GM12892 (cell line): ENCODE measurements at regions not wholly inside any gene's neighbourhood (a gene's known extent, or its start where the extent isn't known, plus 50 kb on each side); places are given as distances from the start of the nearest gene placed in this dataset.

Experiments
- POLR2A ChIP-seq: IDR thresholded peaks from 2 replicates; pipeline ENCODE4 v1.6.1; 2011; ENCODE audit warnings: low read depth, low read length, control low read depth
- TAF1 ChIP-seq: IDR thresholded peaks from 2 replicates; pipeline ENCODE4 v1.6.1; 2011; ENCODE audit warnings: low read depth, mild to moderate bottlenecking, control low read depth, low read length, borderline replicate concordance

DNA sequence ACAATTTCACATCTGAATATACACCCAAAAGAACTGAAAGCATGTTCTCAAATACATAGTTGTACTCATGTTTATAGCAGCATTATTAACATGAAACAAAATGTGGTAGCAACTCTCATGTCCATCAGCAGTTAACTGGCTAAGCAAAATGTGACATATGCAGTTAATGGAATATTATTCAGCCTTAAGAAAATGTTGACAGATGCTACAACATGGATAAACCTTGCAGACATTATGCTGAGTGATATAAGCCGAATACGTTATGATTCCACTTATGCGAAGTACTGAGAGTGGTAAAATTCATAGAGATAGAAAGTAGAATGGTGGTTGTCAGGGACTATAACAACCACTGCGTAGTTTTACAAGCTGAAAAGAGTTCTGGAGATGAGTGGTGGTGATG is 1469.0 kb upstream of the ACO1 start:
- TF ChIP-seq POLR2A (no peak), TAF1 (no peak)
